ENCODE measurements at regions not wholly inside any gene's neighbourhood (a gene's known extent, or its start where the extent isn't known, plus 50 kb on each side); places are given as distances from the start of the nearest gene placed in this dataset.

DNA sequence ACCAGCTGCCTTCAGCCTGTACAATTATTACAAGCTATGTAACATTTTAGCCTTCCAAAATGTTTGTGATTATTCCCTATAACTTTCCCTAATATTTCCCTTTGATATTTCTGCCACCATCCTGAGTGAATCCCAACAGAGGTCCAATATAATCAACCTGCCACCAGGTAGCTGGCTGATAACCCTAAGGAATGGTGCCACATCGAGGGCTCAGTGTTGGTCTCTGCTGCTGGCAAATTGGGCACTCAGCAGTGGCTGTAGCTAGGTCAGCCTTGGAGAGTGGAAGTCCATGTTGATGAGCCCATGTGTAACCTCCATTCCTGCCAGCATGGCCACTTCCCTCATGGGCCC is 121.2 kb downstream of the ZNF280B start:
- in situ Hi-C loops (cut with HindIII; ENCODE audit: low sequenced_read_pairs): no loop called here
- no peak for DNase-seq (ENCODE audit: low read depth)

DNA sequence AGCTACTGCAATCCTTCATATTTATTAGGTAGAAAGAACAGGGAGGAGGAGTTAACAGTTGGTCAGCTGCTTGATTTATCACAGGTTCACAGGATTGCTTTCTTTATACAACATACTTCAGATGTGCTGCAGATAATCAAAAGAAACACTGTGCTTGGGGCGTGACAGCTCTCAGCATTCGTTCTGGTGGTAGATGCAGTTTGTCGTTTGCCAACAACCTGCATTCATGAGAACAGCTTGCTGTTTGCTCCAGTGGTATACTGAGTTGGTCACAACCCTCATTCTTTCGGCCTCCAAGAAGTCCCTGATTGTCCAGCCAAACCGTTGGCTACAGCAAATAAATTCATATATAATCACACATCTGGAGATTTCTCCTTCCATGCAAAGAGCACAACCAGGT is 120.5 kb downstream of the ZNF280B start:
- in situ Hi-C loops (cut with HindIII; ENCODE audit: low sequenced_read_pairs): no loop called here
- no peak for DNase-seq (ENCODE audit: low read depth)
- TF ChIP-seq, protein P1, sequence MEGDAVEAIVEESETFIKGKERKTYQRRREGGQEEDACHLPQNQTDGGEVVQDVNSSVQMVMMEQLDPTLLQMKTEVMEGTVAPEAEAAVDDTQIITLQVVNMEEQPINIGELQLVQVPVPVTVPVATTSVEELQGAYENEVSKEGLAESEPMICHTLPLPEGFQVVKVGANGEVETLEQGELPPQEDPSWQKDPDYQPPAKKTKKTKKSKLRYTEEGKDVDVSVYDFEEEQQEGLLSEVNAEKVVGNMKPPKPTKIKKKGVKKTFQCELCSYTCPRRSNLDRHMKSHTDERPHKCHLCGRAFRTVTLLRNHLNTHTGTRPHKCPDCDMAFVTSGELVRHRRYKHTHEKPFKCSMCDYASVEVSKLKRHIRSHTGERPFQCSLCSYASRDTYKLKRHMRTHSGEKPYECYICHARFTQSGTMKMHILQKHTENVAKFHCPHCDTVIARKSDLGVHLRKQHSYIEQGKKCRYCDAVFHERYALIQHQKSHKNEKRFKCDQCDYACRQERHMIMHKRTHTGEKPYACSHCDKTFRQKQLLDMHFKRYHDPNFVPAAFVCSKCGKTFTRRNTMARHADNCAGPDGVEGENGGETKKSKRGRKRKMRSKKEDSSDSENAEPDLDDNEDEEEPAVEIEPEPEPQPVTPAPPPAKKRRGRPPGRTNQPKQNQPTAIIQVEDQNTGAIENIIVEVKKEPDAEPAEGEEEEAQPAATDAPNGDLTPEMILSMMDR (IDR thresholded peaks at IDR 0.05; ENCODE audit: low read depth, low read length, missing control alignments): no peak
- no peak overlapping the region for H3K4me3 ChIP-seq (ENCODE audit: low read depth, low read length)

More for the DNA sequence above, 121.2 kb downstream of the ZNF280B start:
- H3K4me3 ChIP-seq (ENCODE audit: low read depth, low read length): no peak overlapping the region
- TF ChIP-seq, protein P1 (IDR thresholded peaks at IDR 0.05; ENCODE audit: low read depth, low read length, missing control alignments): no peak

DNA sequence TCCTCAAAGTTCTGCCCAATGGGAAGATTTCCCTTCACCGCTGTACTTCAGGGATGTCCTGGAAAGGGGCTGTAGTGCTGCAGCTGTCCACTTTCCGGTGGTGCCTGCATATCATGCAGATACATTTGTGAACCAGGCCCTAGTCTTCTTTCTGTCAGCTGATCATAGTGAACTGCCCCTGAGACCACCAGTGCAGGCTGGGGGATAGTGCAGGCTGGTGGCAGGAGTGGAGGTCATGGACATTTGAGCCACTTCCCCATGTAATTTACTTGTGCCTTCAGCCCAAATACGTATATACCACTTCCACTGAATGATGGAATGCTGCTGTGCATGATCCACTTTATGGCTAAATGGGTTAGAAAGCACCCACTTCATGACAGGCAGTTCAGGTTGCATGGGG is 120.0 kb downstream of the ZNF280B start:
- H3K4me3 ChIP-seq (ENCODE audit: low read depth, low read length): no peak overlapping the region
- DNase-seq (ENCODE audit: low read depth): no peak
- TF ChIP-seq, protein P1 (IDR thresholded peaks at IDR 0.05; ENCODE audit: low read depth, low read length, missing control alignments): no peak
- in situ Hi-C loops (cut with HindIII; ENCODE audit: low sequenced_read_pairs): no loop called here

DNA sequence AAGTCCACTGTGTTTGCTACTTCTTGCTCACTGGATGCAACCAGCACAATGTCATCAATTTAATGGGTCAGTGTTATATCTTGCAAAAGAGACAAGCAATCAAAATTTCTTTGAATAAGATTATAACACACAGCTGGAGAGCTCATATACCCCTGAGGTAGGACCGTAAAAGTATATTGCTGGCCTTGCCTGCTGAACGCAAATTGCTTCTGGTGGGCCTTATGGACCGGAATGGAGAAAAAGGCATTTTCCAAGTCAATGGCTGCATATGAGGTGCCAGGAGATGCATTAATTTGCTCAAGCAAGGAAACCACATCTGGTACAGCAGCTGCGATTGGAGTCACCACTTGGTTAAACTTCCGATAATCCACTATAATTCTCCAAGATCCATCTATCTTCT is 119.1 kb downstream of the ZNF280B start:
- no peak for DNase-seq (ENCODE audit: low read depth)
- in situ Hi-C loops (cut with HindIII; ENCODE audit: low sequenced_read_pairs): no loop called here
- H3K4me3 ChIP-seq (ENCODE audit: low read depth, low read length): no peak overlapping the region
- TF ChIP-seq, protein P1 (IDR thresholded peaks at IDR 0.05; ENCODE audit: low read depth, low read length, missing control alignments): no peak

DNA sequence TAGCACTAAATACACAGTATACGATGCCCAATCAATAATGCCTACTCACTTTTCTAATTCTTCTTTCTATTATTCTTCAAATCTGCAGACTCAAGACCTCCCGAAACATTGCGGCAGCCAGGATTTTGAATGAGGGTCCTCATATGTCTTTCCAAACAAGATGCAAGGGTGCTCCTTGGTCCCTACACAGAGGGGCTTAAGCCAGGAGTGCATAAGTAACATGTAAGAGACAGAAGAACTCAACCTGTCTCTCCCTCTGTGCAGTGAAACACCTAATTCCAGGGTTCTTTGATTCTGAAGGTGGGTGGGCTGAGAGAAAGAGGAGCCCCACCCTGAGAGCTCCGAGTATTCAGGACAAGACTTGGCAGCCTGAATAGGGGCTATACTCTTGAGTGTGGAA is 117.6 kb downstream of the ZNF280B start:
- in situ Hi-C loops (cut with HindIII; ENCODE audit: low sequenced_read_pairs): no loop called here
- TF ChIP-seq, protein P1 (IDR thresholded peaks at IDR 0.05; ENCODE audit: low read depth, low read length, missing control alignments): no peak
- no peak overlapping the region for H3K4me3 ChIP-seq (ENCODE audit: low read depth, low read length)
- no peak for DNase-seq (ENCODE audit: low read depth)

DNA sequence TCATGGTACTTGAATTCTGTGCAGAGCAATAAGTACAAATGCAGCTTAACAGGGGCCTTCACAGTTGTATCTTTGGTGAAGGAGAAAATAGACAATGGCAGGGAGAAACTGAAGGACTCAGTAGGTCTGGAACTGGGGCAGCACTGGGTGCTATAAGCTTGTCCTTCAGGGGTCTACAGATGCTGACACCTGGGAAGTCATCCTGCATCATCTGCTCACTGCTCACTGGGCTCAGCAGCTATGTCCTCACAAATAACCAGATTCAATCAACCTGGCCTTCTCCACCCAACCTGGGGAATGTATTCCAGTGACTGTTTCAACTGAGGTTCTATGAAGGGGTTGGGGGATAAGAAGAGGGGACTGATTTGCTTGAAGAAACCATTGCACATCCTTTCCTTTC is 117.0 kb downstream of the ZNF280B start:
- H3K4me3 ChIP-seq (ENCODE audit: low read depth, low read length): no peak overlapping the region
- no peak for DNase-seq (ENCODE audit: low read depth)
- in situ Hi-C loops (cut with HindIII; ENCODE audit: low sequenced_read_pairs): no loop called here
- TF ChIP-seq, protein P1 (IDR thresholded peaks at IDR 0.05; ENCODE audit: low read depth, low read length, missing control alignments): no peak

DNA sequence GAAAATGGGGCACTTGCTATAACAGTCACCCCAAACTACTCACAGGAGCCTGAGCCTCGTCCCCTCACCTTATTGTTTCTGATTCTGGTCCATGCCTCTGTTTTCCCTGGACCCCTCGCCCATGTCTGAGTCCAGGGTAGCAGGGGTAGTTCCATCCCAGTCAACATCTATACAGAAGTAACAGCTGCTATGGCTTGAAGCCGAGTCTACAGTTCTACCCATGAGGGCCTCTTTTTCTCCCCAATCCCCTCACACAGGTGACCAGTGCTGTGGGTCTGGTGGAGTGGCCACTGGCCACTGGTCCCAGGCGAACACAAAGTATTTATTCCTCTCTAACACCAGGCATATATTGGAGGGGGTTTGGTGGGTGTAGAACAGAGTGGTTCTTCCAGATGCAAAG is 116.4 kb downstream of the ZNF280B start:
- no peak overlapping the region for H3K4me3 ChIP-seq (ENCODE audit: low read depth, low read length)
- DNase-seq (ENCODE audit: low read depth): no peak
- TF ChIP-seq, protein P1 (IDR thresholded peaks at IDR 0.05; ENCODE audit: low read depth, low read length, missing control alignments): no peak
- in situ Hi-C loops (cut with HindIII; ENCODE audit: low sequenced_read_pairs): no loop called here

Measured in astrocyte of the cerebellum (primary cell).